ENCODE measurements at regions not wholly inside any gene's neighbourhood (a gene's known extent, or its start where the extent isn't known, plus 50 kb on each side); places are given as distances from the start of the nearest gene placed in this dataset.

GRCh38 chr16:87223656-87224248 is 93.4 kb downstream of the C16orf95 start:
- no peaks in the 10 kb centered on the region for H3K79me2 ChIP-seq

GRCh38 chr16:87226926-87227295 is 90.3 kb downstream of the C16orf95 start:
- no peak for TF ChIP-seq CTCF (IDR thresholded peaks at IDR 0.05)
- H3K9ac ChIP-seq = no peak overlapping the region

More at GRCh38 chr16:87223656-87224248, 93.4 kb downstream of the C16orf95 start:
- H3K4me1 ChIP-seq = no peaks in the 10 kb centered on the region
- H2AFZ ChIP-seq = no peak overlapping the region
- H3K27me3 ChIP-seq (ENCODE audit: control insufficient read depth, insufficient read depth, low read length) = no peaks in the 10 kb centered on the region
- H3K27ac ChIP-seq = no peak overlapping the region
- H3K9me3 ChIP-seq (ENCODE audit: control insufficient read depth, low read length) = no peaks in the 10 kb centered on the region
- no peak overlapping the region for H3K4me2 ChIP-seq (ENCODE audit: low read length)
- no peak overlapping the region for H3K4me3 ChIP-seq (ENCODE audit: low read depth, low read length)
- no peak overlapping the region for H3K9ac ChIP-seq
- TF ChIP-seq CTCF (IDR thresholded peaks at IDR 0.05) = no peak
- no peaks in the 10 kb centered on the region for H3K36me3 ChIP-seq (ENCODE audit: control insufficient read depth, insufficient read depth, low read length)

DNA sequence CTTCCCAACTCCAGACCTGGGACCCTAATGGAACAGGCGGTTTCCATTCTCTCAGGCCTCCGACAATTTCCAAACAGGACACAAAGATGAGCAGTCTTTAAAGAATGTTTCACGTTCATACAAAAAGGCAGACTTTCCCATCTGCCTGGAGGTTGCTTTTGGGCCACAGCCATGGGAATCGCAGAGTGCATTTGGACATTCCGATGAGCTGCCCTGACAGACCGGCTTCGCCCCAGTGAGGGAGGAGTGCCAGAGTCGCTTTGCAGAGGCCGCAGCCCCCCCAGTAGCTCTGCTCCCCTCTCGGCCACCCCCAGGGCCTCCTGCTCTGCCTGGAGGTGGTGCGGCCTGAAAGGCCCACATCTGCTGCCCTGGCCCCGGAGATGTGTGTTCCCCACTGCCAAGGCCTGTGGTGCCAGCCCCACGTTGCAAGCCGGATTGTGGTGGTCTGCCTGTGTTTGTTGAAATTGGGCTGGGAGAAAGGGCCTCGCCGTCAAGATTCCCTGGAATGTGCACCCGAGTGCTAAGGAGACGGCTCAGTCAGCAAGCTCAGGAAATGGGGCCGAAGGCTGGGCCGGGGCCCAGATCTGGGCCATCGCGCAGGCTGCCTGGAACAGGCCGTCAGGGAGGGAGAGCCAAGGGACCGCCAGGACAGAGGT is 89.8 kb downstream of the C16orf95 start:
- no peak for TF ChIP-seq CTCF (IDR thresholded peaks at IDR 0.05)
- H3K27ac ChIP-seq = no peak overlapping the region

More at GRCh38 chr16:87226926-87227295, 90.3 kb downstream of the C16orf95 start:
- Histone ChIP-seq H3K27ac (no peak overlapping the region), H3K79me2 (no peaks in the 10 kb centered on the region), H2AFZ (no peak overlapping the region), H3K9me3 (ENCODE audit: control insufficient read depth, low read length) (no peaks in the 10 kb centered on the region), H3K4me2 (ENCODE audit: low read length) (no peak overlapping the region), H3K4me1 (no peaks in the 10 kb centered on the region), H3K27me3 (ENCODE audit: control insufficient read depth, insufficient read depth, low read length) (no peaks in the 10 kb centered on the region), H3K4me3 (ENCODE audit: low read depth, low read length) (no peak overlapping the region), H3K36me3 (ENCODE audit: control insufficient read depth, insufficient read depth, low read length) (no peaks in the 10 kb centered on the region)

DNA sequence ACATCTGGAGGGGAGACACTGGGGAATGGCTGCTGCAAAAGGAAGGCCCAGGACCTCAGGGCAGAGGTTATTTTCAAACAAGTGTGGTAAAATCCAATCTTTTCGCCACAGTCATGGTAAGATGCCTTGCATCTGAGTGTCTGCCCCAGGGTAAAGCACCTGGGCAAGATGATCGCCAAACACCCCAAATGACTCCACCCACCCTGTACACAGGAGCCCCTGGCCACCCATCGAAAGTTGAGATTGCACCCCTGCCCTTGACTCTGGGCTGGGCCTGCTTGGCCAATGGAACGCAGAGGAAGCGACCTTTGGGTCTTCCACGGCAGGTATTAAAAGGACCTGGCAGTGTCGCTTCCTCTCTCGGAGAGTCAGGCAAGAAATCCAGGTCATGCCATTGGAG is 88.8 kb downstream of the C16orf95 start:
- Histone ChIP-seq H3K9me3 (ENCODE audit: control insufficient read depth, low read length) (no peaks in the 10 kb centered on the region), H3K27ac (no peak overlapping the region), H3K4me3 (ENCODE audit: low read depth, low read length) (no peak overlapping the region), H3K79me2 (no peaks in the 10 kb centered on the region), H3K36me3 (ENCODE audit: control insufficient read depth, insufficient read depth, low read length) (no peaks in the 10 kb centered on the region), H2AFZ (no peak overlapping the region), H3K27me3 (ENCODE audit: control insufficient read depth, insufficient read depth, low read length) (no peaks in the 10 kb centered on the region), H3K4me1 (no peaks in the 10 kb centered on the region), H3K9ac (no peak overlapping the region), H3K4me2 (ENCODE audit: low read length) (no peak overlapping the region)
- no peak for TF ChIP-seq CTCF (IDR thresholded peaks at IDR 0.05)

More for the DNA sequence above, 89.8 kb downstream of the C16orf95 start:
- H3K4me1 ChIP-seq = no peaks in the 10 kb centered on the region
- H3K9ac ChIP-seq = no peak overlapping the region
- no peak overlapping the region for H3K4me3 ChIP-seq (ENCODE audit: low read depth, low read length)
- H2AFZ ChIP-seq = no peak overlapping the region
- H3K9me3 ChIP-seq (ENCODE audit: control insufficient read depth, low read length) = no peaks in the 10 kb centered on the region
- no peak overlapping the region for H3K4me2 ChIP-seq (ENCODE audit: low read length)
- no peaks in the 10 kb centered on the region for H3K36me3 ChIP-seq (ENCODE audit: control insufficient read depth, insufficient read depth, low read length)
- no peaks in the 10 kb centered on the region for H3K27me3 ChIP-seq (ENCODE audit: control insufficient read depth, insufficient read depth, low read length)
- no peaks in the 10 kb centered on the region for H3K79me2 ChIP-seq
